ENCODE measurements at regions not wholly inside any gene's neighbourhood (a gene's known extent, or its start where the extent isn't known, plus 50 kb on each side); places are given as distances from the start of the nearest gene placed in this dataset.
"Not testable (repeated sequence)": the region's sequence is repeated elsewhere in the genome, so short reads cannot be mapped to it uniquely, and the experiment has no call there.

DNA sequence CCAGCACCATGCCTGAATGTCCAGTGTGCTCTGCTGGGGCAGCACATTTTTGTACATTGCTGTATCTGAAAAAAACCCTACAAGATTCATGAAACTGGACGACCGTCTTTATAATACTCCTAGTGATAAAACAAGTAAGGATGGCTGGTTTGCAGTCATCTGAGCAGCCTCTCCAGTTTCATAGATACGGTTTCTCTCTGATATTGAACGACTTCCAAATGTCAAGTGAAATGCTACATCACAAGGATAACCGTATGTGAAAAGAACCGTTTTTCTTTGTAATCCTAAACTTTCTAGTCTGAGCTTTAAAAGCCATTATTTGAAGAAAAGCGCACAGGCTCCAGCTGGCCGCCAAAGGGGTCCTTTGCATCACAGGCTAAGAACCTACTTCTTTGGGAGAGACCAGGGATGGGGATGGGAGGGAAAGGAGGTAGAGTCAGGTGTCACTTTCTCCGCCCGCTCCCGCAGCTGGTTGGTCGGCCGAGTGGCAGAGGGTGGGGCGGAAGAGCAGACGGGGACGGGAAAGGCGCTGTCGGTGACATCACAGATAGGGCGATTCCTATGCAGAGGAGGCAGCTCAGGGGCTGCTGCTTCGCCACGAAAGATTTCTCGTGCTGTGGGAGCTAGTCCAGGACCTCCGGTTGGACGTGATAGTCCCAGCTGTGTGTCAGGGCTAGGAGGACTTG lies 180.4 kb upstream of the NOTCH2NLA start:
- not testable (repeated sequence) for DNase-seq

DNA sequence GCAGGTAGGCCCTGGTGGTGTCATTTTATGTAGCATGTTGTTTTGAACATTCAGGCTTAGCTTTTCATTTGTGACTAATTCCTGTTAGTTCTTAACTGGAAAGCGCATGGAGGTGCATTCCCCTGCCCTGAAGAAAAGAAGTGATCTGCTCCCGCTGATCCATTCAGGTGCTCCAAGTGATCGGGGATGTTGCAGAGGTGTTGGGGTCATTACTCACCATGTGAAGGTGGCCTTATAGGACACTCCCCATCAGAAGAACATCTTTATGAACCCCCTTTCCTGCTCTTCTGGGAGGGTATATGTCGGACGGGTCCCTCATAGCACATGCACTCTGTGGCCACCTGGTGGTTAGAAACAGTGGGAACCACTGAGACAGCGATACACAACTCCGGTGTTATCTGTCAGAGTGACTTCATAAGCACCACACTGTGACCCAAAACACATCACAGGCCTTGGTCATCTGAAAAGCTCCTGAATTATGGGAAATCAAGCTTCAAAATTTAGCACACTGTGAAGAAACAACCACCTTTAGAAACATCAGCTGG lies 172.5 kb upstream of the NOTCH2NLA start:
- DNase-seq: not testable (repeated sequence)

DNA sequence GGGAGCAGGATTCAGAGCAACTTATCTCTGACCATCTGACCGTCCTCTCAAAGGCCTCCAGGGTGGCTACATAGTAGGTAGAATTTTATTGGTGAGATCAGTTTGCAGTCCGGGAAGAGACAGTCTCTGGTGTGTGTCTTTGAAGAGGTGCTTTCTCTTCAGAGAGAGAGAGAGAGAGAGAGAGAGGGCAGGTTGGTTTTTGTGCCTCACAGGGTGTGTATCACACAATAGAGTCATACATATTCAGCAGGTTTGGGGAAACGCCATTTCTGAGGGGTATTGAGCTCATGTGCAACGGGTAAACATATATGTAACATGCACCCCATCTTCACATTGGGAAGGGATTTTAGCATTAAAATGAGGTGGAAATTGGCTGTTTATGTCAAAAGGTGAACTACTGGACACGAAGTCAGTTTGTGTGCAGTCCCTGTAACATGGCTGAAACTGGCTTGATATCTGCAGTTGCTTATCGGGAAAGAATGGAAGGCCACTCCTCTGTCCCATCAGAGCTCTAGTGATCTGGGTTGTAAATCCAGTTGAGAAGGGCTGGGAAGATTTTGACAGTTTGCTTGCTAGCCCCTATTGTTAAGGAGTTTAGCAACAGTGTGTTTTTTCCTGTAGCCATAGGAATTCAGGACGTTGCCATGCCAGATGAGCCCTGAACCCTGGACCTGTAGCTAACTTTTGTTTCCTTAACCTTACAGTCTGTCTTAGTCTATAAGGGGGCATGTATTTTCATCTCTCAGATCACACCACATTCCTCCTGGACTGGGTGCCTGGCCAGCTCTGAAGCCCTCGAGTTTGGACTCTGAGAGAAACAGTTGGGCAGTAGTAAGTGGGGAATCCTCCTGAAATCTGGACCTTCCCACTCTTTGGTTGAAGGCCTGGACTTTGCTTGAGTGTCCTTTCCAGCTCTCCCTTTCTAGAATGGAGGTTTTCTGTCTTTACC lies 171.6 kb upstream of the NOTCH2NLA start:
- DNase-seq: not testable (repeated sequence)

DNA sequence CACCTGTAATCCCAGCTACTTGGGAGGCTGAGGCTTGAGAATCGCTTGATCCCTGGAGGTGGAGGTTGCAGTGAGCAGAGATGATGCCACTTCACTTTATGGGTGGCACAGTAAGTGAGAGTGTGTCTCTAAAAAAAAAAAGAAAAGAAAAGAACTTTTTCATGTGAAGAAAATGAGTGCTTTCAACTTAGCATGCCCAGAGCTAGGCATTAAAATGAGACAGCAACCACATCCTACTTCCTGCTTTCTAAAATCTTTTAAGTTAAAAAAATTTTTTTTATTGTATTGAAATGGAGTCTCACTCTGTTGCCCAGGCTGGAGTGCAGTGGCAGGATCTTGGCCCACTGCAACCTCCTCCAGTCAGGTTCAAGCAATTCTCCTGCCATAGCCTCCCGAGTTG lies 170.4 kb upstream of the NOTCH2NLA start:
- not testable (repeated sequence) for DNase-seq

DNA sequence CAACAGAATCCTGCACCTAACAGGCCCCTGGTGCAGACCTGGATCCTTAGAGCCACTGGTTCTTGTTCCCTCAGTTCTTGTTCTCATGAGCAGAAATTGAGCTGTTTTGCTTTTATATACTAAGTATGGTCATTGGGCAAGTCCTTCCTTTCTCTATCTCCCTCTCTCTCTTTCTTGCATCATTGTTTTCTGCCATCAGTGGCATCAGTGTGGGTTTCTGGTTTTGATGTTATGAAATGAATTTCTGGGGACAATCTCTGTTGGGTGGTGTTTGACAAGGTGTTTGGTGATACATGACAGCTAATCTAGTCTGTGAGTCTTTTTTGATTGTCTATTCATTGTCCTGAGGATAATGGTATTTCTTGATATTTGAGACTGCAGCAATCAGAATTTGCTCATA lies 168.0 kb upstream of the NOTCH2NLA start:
- not testable (repeated sequence) for DNase-seq

DNA sequence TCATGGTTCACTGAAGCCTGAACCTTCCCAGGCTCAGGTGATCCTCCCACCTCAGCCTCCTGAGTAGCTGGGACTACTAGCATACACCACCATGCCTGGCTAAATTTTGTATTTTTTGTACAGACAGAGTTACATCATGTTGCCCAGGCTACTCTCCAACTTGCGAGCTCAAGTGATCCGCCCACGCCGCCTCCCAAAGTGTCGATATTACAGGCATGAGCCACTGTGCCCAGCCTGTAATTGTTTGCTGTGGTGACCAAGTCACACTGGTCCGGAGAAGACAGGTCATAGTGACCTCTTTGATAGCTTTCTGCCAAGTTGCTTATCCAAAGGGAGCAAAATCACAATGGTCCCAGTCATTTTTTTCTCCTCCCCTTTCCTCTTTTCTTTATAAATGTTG lies 167.4 kb upstream of the NOTCH2NLA start:
- DNase-seq: not testable (repeated sequence)

DNA sequence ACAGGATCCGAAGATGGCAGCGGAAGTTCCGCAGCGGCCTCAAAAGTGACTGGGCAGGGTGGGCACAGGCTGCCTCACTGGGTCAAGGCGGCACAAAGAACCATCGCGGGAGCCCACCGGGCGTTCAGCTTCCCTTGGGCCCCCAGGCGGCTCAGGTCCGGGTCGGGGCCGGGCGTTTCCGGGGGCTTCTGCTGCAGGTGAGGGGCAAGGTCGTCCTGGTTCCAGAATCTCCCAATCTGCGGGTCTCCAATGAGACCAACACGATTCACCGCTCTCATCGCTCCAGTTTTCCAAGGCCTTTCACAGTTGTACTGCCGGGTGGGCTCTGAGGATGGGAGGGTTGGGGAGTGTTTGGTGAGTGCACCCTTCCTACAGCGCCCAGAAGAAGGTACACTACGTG lies 165.0 kb upstream of the NOTCH2NLA start:
- not testable (repeated sequence) for DNase-seq

DNA sequence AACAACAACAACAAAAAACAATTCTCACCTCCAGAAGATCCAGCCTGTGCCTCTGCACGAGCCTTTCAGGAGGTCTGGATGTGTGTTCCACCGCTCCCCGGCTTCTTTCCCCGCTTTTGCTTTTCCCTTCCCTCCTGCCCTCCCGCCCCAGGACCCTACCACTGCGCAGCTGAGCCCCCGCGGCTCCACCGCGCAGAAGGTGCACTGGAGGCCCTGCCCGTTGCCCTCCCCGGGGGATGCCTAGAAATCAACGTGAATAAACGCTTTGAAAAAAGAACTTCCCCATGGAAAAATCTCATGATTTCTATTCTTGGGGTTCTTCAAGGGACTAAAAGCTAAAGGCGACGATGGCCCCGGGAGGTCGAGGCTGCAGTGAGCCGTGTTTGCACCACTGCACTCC lies 164.3 kb upstream of the NOTCH2NLA start:
- DNase-seq: not testable (repeated sequence)

DNA sequence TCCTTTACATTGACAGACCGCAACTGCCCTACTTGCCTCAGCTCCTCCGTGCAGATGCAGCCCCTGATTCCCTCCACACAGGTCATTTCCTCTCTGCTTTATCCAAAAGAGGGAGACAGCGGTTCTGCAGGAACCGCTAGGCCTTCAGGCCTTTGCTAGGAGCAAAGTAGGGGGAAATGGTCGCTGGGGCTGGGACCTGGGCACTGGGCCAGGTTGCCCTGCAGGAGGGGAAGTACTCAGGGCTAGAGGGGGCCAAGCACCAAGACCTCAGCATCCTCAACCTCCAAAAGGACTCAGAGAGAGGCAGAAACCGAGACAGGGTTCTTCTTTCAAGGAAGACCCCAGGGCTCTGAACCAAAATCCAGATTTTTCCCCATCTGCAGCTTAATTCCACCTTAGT lies 160.4 kb upstream of the NOTCH2NLA start:
- not testable (repeated sequence) for DNase-seq

DNA sequence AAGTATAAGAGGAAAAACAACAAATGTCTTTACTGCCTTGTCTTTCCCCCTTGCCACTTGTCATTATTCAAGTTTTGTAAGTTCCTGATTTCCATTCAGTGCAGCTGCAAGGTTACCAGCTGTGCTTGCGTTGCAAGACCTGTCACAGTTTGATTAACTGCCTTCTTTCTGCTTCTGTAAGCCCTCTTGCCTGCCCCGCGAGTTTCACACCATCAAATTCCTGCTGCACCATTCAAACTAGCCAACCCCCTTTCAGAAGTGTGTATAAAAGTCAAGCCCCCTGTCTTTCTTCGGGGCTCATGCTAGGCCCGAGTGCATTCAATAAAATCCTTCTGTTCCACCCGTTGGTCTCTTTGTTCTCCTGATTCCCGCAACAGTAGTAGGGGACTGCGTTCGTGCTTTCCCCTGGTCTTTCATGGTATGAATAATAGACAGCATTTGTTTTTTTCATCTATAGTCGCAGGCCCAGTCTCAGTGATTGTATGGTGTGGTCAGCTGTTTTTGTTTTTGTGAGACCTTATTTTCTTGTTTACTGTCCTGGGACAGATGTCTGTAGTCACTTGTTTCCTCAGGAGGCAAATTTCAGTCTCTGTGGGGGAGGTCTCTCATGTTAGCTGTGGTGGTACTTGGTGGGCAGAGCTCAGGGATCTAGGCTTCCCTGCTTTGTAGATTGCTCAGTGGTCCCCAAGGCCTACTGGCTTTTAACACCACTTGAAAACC lies 159.1 kb upstream of the NOTCH2NLA start:
- DNase-seq: not testable (repeated sequence)

DNA sequence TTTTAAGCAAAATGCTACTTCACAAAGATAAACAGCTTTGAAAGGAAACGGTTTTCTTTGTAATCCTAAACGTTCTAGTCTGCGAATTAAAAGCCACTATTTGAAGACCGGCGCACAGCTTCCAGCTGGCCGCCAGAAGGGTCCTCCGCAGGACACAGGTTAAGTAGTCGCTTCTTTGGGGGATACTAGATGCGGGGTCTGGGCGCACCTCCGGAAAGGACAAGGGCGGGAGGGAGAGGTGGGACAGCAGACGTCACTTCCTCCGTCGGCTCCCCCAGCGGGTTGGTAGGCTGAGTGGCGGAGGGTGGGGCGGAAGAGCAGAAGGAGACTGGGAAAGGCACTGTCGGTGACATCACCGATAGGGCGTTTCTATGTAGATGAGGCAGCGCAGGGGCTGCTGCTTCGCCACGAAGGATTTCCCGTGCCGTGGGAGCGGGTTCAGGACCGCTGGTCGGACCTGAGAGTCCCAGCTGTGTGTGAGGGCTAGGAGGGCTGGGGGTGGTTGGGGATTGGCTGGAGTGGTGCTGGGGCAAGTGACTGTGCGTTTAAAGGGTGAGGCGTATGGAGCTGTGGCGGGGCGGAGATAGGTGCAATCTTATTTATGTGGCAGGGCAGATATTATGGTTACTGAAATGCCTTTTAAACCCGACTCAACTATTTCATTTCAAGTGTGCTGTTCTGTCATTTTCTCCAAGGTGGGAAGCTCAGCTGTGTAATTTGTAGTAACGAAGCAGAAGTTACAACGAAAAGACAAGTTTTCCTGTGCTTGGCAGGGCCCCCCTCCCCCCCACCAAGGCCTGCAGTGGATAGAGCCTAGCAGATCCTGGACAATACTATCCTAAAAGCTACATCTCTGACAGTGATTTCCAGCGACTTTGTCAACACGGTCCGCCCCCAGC lies 158.3 kb upstream of the NOTCH2NLA start:
- DNase-seq: peak; percentile 95

DNA sequence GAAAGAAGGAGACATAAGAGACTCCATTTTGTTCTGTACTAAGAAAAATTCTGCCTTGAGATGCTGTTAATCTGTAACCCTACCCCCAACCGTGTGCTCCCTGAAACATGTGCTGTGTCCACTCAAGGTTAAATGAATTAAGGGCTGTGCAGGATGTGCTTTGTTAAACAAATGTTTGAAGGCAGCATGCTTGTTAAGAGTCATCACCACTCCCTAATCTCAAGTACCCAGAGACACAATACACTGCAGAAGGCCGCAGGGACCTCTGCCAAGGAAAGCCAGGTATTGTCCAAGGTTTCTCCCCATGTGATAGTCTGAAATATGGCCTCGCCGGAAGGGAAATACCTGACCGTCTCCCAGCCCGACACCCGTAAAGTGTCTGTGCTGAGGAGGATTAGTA lies 152.4 kb upstream of the NOTCH2NLA start:
- DNase-seq: not testable (repeated sequence)

DNA sequence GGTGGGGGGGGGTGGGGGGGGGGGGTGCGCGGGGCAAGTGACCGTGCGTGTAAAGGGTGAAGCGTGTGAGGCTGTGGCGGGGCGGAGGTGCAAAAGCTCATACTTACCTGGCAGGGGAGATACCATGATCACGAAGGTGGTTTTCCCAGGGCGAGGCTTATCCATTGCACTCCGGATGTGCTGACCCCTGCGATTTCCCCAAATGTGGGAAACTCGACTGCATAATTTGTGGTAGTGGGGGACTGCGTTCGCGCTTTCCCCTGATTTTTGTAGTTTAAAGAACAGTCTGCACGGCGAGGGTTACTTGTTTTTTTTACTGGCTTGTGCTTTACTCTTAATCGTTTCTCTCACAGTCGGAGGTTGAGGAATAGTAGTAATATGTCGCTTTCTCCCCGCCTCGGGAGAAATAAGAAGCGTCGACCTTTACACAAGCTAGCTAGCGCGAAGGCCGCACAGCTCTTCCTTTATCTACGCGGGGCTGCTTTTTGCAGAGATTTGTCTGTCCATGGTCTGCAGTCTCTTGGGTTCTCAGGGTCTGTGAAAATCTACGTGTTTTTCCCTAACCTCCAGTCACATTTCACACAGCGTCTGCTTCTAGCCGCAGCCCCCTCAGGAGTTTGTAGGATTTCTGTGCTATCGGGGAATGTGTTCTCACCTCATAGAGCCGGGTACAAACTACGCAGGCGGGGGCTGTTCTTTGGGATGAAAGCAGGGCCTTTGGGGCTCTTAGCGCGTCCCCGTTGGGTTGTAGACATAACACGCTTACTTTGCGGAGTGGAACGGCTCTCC lies 148.1 kb upstream of the NOTCH2NLA start:
- DNase-seq: peak; percentile 98

DNA sequence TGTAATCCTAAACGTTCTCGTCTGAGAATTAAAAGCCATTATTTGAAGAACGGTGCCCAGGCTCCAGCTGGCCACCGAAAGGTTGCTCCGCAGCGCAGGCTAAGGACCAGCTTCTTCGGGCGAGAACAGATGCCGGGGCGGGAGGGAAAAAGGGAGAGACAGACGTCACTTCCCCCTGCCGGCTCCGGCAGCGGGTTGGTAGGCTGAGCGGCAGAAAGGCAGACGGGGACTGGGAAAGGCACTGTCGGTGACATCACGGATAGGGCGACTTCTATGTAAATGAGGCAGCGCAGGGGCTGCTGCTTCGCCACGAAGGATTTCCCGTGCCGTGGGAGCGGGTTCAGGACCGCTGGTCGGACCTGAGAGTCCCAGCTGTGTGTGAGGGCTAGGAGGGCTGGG lies 147.5 kb upstream of the NOTCH2NLA start:
- peak; percentile 42 for DNase-seq

DNA sequence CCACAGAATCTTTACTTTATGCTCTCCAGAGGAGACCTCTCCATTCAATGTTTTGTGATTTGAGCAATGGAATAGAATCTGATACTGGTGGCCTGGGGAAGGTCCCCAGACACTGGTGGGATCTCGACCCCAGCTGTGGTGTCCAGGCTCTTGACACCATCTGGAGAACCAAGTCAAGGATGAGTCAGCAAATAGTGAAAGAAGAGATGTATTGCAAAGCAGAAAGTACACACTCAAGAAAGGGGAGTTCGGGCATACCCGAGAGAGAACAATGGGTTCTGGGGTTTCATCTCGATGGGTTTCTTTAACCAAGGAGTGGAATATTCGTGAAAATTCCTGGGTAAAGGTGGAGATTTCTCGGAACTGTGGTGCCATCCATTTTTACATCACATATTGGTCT lies 146.3 kb upstream of the NOTCH2NLA start:
- DNase-seq: not testable (repeated sequence)

DNA sequence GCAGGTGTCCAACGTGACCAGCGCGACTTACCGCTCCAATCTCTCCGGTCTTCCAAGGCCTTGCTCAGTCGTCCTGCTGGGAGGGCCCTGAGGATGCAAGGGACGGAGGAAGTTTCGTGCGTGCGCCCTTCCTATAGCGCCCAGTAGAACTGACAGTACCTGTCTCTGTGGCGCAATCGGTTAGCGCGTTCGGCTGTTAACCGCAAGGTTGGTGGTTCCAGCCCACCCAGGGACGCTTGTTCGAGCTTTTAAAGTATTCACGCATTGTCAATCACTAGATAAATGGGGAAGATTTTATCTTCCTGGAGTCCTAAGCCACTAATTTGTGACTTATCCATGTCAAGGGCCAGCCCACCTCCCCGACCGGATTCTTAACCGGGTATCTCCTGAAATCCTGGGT lies 141.1 kb upstream of the NOTCH2NLA start:
- DNase-seq: peak; percentile 15

DNA sequence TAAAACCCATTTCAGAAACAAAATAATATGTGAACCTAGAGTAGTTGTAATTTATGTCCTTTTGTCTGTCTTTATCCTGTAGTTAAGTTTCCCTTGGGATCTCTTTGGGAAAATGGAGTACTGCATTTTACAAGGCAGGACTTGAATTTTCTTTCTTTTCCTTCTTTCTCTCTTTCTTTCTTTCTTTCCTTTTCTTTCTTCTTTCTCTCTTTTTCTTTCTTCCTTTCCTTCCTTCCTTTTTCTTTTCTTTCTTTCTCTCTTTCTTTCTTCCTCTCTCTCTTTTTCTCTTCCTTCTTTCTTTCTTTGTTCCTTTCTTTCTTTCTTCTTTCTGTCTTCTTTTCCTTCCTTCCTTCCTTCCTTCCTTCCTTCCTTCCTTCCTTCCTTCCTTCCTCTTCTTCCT lies 126.6 kb upstream of the NOTCH2NLA start:
- DNase-seq: not testable (repeated sequence)

DNA sequence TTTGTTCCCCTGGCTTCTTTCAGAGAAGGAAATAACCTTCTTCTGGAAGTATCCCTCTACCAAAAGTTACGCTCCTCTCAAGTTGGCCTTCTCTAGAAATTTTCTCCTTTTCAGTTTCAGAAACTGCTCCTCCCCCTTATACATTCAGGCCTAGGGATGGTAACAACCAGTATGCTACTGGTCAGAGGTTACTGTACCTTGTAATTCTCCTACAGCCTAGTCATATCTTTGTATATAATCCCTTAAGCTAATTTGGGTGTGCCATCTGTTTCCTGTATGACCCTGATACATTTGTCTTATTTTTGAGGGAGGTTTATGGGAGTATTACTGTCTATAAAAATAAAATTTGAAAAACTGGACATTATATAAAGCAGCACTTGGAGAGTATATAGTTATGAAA lies 98.0 kb upstream of the NOTCH2NLA start:
- not testable (repeated sequence) for DNase-seq

DNA sequence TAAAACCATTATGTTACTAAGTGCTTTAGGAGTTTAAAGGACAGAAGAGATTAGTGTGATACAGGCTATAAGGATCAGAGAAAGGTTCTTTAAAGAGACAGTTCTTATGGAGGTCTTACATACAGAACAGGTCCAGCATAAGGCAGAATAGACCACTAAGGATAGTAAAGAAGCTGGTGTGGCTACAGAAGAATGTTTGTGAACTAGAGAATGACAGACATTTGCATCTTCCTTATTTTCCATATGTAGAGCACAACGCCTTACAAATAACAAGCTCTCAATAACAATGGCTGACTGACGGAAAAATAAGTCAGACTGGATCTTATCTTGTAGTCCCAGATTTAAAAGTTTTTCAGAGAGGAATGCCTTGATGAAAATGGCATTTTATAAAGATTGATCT lies 95.6 kb upstream of the NOTCH2NLA start:
- not testable (repeated sequence) for DNase-seq

DNA sequence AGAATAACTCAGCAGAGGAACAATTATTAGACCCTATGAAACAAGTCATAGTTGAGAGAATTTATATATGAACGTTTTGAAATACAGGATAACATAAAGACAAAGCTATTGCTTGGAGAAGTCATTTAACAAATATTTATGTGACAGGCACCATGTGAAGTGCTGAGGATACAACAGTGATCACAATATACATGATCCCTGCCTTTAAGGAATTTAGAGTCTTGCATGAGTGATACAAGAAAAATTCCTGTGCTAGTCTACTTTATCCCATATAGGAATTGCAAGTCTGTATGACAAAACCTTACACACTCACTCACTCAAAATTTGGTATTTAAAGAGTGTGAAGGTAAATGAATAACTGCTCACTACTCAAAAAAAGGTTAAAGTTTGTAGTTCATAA lies 94.5 kb upstream of the NOTCH2NLA start:
- not testable (repeated sequence) for DNase-seq

DNA sequence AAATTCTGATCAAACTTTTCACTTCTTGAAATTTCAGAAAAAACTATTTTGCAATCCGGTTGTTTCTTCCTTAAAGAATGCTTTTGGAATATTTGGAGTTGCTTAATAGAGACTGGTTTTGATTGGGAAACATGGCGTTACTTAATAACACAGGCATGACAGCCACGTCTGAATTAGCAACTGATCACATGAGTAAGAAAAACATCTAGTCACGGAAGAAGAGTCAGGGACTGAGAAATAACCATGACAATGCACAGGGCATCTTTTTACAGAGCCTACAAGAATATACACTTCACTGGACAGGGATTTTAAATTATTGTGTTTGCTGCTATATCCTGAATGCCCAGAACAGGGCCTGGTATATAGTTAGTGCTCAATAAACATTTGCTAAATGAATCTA lies 94.1 kb upstream of the NOTCH2NLA start:
- not testable (repeated sequence) for DNase-seq

Data from NCI-H2081 treated with DMSO at 0.1 percent for 48 hours (cell line).